ENCODE measurements at regions not wholly inside any gene's neighbourhood (a gene's known extent, or its start where the extent isn't known, plus 50 kb on each side); places are given as distances from the start of the nearest gene placed in this dataset.

- H3K79me2 ChIP-seq (ENCODE audit: insufficient read depth, low read length): no peaks in the 10 kb centered on the region
- no peak overlapping the region for H3K9ac ChIP-seq (ENCODE audit: low read length)
- no peaks in the 10 kb centered on the region for H3K9me3 ChIP-seq (ENCODE audit: low read length)
- no peak overlapping the region for H3K4me2 ChIP-seq (ENCODE audit: low read length)
- no peaks in the 10 kb centered on the region for H3K36me3 ChIP-seq (ENCODE audit: insufficient read depth, low read length)
- no peaks in the 10 kb centered on the region for H3F3A ChIP-seq (ENCODE audit: insufficient read depth, low read length)
- no peaks in the 10 kb centered on the region for H3K27me3 ChIP-seq (ENCODE audit: insufficient read depth, low read length)
- TF ChIP-seq CTCF (IDR thresholded peaks at IDR 0.05; ENCODE audit: low read length): no peak
- no peak for TF ChIP-seq EZH2 (IDR thresholded peaks at IDR 0.05; ENCODE audit: borderline replicate concordance, low read length)
- no peaks in the 10 kb centered on the region for H3K9me2 ChIP-seq (ENCODE audit: low read depth, low read length)
- H3K27ac ChIP-seq (ENCODE audit: low read depth, low read length, poor library complexity, severe bottlenecking): no peak overlapping the region
- no peaks in the 10 kb centered on the region for H4K20me1 ChIP-seq (ENCODE audit: insufficient read depth, low read length)
- H3K4me3 ChIP-seq (ENCODE audit: low read depth, low read length, poor library complexity, severe bottlenecking): no peak overlapping the region
- no peak overlapping the region for H2AFZ ChIP-seq (ENCODE audit: low read length)
- no peaks in the 10 kb centered on the region for H3K4me1 ChIP-seq (ENCODE audit: insufficient read depth, low read length, severe bottlenecking)
Measured at GRCh38 chr3:88364926-88365325, 215.2 kb downstream of the C3orf38 start.

- Histone ChIP-seq H3K4me2 (ENCODE audit: low read length) (no peak overlapping the region), H3K9me2 (ENCODE audit: low read depth, low read length) (no peaks in the 10 kb centered on the region; the same call in 1 of the 2 replicates), H3K27ac (ENCODE audit: low read depth, low read length, poor library complexity, severe bottlenecking) (no peak overlapping the region), H3K27me3 (ENCODE audit: insufficient read depth, low read length) (no peaks in the 10 kb centered on the region), H3K9ac (ENCODE audit: low read length) (no peak overlapping the region), H2AFZ (ENCODE audit: low read length) (no peak overlapping the region), H3K4me1 (ENCODE audit: insufficient read depth, low read length, severe bottlenecking) (no peaks in the 10 kb centered on the region), H3K4me3 (ENCODE audit: low read depth, low read length, poor library complexity, severe bottlenecking) (no peak overlapping the region), H3K79me2 (ENCODE audit: insufficient read depth, low read length) (no peaks in the 10 kb centered on the region), H3K36me3 (ENCODE audit: insufficient read depth, low read length) (no peaks in the 10 kb centered on the region), H3K9me3 (ENCODE audit: low read length) (0 out of 2 replicates have a peak, but pooled peaks cover 6% of the 10 kb centered on the region), H3F3A (ENCODE audit: insufficient read depth, low read length) (no peaks in the 10 kb centered on the region), H4K20me1 (ENCODE audit: insufficient read depth, low read length) (no peaks in the 10 kb centered on the region)
- TF ChIP-seq CTCF (IDR thresholded peaks at IDR 0.05; ENCODE audit: low read length) (no peak), EZH2 (IDR thresholded peaks at IDR 0.05; ENCODE audit: borderline replicate concordance, low read length) (no peak)
Measured at GRCh38 chr3:88369337-88369736, 219.6 kb downstream of the C3orf38 start.

- Histone ChIP-seq H3K27me3 (ENCODE audit: insufficient read depth, low read length) (no peaks in the 10 kb centered on the region), H3K9me3 (ENCODE audit: low read length) (0 out of 2 replicates have a peak, but pooled peaks cover 6% of the 10 kb centered on the region), H3K36me3 (ENCODE audit: insufficient read depth, low read length) (no peaks in the 10 kb centered on the region), H4K20me1 (ENCODE audit: insufficient read depth, low read length) (no peaks in the 10 kb centered on the region), H3F3A (ENCODE audit: insufficient read depth, low read length) (no peaks in the 10 kb centered on the region), H3K9me2 (ENCODE audit: low read depth, low read length) (no peaks in the 10 kb centered on the region; the same call in 1 of the 2 replicates), H3K27ac (ENCODE audit: low read depth, low read length, poor library complexity, severe bottlenecking) (no peak overlapping the region), H3K4me3 (ENCODE audit: low read depth, low read length, poor library complexity, severe bottlenecking) (no peak overlapping the region), H2AFZ (ENCODE audit: low read length) (no peak overlapping the region), H3K79me2 (ENCODE audit: insufficient read depth, low read length) (no peaks in the 10 kb centered on the region), H3K4me1 (ENCODE audit: insufficient read depth, low read length, severe bottlenecking) (no peaks in the 10 kb centered on the region), H3K4me2 (ENCODE audit: low read length) (no peak overlapping the region), H3K9ac (ENCODE audit: low read length) (no peak overlapping the region)
- TF ChIP-seq EZH2 (IDR thresholded peaks at IDR 0.05; ENCODE audit: borderline replicate concordance, low read length) (no peak), CTCF (IDR thresholded peaks at IDR 0.05; ENCODE audit: low read length) (no peak)
Measured at GRCh38 chr3:88369767-88370166, 220.0 kb downstream of the C3orf38 start.

Data from OCI-LY1 (cell line).